ENCODE measurements at regions not wholly inside any gene's neighbourhood (a gene's known extent, or its start where the extent isn't known, plus 50 kb on each side); places are given as distances from the start of the nearest gene placed in this dataset.
"Not testable (repeated sequence)": the region's sequence is repeated elsewhere in the genome, so short reads cannot be mapped to it uniquely, and the experiment has no call there.

GRCh38 chr3:181925841-181926240 lies 214.1 kb downstream of the SOX2 start:
- DNase-seq = not testable (repeated sequence)

- no peak for DNase-seq
Measured at GRCh38 chr3:181929501-181929900, 217.8 kb downstream of the SOX2 start.

DNA sequence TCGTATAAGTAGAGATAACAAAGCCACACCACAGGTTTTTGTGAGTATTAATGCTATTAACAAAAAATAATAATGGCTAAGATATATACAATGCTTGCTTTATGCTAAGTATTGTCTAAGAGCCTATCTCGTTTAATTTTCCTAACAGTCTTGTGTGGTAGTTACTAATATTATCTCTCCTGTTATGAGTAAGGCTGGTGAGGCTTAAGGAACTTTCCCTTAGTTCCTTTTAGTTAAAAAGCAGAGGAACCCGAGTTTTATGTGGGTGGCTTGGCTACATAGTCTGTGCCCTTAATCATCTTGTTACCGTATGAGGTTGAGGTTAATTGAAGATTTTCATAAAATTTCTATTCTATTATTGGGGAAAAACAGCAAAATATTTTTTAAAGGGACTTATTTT lies 218.4 kb downstream of the SOX2 start:
- DNase-seq = no peak

GRCh38 chr3:181932039-181932438 lies 220.3 kb downstream of the SOX2 start:
- no peak for DNase-seq

DNA sequence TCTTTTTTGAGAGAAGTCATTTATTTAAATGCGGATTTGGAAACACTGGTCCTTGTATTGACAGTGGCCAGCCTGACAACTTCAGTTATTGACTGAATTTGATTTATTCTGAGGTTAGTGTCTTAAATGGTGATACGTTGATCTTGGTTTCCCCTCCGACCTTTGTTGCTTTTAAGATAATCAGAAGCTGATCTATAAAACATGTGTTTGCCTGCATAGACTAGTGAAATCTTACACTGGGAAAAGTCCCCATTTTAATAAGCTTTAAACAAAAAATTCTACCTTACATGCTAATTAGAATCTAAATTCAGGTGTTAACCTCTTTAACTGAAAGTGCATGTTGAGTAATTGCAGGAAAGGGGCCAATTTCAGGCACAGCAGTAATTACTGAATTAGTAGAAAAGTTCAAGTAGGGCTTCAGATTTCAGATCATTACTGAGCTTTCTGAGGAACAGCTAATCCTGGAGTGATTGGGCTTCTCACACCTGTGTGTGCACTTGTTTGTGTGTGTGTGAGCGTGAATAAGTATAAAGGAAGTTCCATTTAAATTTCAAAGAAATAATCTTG lies 221.4 kb downstream of the SOX2 start:
- no peak for DNase-seq

DNA sequence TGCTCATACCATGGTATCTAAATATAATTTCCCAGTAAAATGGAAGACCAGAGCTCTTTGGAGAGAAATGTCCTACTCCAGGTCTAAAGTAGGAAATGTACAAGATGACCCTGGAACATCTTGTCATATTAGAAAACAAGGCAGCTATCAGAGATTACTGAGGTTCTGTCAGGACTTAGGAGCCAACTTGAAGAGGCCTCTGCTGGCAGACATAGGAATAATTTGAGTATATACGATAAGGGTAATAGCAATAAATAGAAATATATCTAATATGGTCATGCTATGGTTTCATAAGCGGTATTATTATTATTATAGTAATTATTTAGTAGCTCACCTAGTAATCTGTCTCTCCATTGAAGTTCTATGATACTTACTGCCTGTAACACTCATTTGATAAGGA lies 224.2 kb downstream of the SOX2 start:
- DNase-seq = no peak

- no peak for DNase-seq
Measured at GRCh38 chr3:181936774-181937173, 225.0 kb downstream of the SOX2 start.

GRCh38 chr3:181938580-181938979 lies 226.9 kb downstream of the SOX2 start:
- DNase-seq = not testable (repeated sequence)

- no peak for DNase-seq
Measured at GRCh38 chr3:181940703-181941102, 229.0 kb downstream of the SOX2 start.

DNA sequence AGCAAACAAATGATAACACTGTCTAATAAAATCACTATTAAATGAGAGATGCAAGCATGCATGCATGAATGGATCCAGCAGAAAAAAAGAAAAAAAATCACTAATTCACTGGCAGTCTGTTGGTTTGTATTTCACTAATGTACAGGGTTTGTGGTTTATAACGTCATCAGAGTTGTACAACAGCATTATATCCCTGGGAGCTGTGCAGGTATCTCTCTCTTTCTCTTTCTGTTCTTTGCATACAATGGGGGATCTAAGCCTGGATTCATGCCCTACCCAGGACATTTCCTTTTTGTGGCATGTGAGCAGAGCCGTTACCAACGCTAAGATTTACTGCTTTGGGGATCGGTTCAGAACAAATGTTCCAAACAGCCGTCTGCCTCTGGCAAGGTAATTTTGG lies 229.5 kb downstream of the SOX2 start:
- no peak for DNase-seq

DNA sequence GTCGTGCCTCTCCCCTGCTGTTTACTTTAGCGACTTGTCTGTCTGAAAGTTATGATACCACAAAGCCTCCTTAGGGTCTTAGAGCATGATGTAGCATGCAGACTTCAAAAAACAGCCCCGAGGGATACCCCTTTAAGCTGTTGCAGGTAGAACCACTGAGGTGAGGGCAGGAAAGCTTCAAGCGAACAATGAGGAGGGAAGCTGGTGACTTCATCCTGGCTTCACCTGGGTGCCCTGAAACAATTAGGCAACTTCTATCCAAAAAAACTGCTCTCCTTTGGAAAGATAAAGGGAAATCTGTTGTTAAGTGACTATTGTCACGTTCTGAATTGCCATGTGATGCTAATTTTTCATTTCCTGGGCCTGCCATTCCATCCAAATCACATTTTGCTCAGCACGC lies 231.6 kb downstream of the SOX2 start:
- no peak for DNase-seq

GRCh38 chr3:181947606-181948005 lies 235.9 kb downstream of the SOX2 start:
- no peak for DNase-seq

DNA sequence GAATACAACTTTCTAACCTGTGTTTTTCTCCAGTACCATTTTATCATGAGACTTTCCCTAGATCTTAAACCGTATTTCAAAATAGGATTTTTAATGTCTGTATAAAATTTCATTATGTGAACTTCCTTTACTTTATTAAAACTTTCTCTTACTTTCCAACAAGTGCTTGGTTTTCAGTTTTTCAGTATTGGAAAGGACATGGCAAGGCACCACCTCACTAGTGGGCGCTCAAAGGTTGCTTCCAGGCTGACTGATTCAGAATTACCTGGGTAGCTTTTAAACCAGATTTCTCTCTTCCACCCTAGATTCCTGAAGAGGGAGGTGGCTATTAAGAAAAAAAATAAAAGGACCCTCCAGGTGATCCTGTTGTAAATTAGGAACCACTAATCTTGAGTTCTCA lies 236.6 kb downstream of the SOX2 start:
- DNase-seq = no peak

- no peak for DNase-seq
Measured at GRCh38 chr3:181952221-181952620, 240.5 kb downstream of the SOX2 start.

- no peak for DNase-seq
Measured at GRCh38 chr3:181952929-181953328, 241.2 kb downstream of the SOX2 start.

- DNase-seq = no peak
Measured at GRCh38 chr3:181955566-181955965, 243.8 kb downstream of the SOX2 start.

- no peak for DNase-seq
Measured at GRCh38 chr3:181956122-181956521, 244.4 kb downstream of the SOX2 start.

DNA sequence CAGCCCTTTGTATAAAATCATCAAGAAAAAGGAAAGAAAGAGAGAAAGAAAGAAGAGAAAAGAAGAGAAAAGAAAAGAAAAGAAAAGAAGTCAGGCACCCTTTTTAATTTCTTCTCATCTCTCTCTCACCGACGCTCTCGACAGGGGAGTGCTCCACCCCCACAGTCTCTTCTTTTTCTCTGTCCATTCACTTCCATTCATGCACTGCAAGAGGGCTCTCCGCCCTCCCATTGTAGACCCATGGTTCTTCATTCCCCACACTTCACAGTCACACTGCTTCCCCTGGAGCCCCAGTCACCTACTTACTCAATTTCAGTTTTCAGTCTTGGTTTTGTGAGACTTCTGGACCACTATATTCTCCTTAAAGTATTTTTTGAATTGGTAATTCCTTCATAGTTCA lies 254.7 kb downstream of the SOX2 start:
- no peak for DNase-seq

DNA sequence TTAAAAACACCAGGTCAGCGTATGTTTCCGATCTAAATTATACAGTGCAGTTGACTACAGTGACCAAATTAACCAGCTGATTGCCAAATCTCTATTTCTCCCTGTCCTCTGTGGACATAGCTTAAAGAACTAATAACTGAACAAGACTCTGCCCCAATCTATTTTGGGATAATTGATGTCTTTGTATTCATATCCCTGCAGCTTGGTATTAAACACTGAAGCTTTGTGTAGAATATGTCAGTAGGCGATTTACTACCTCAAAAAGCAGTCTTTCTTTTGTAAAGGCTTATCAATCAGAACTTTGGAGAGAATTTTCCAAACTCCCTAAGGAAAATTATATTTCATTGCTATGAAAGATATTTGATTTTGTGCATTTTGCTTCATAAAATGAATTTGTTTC lies 258.2 kb downstream of the SOX2 start:
- DNase-seq = no peak

- DNase-seq = no peak
Measured at GRCh38 chr3:181971424-181971823, 259.7 kb downstream of the SOX2 start.

DNA sequence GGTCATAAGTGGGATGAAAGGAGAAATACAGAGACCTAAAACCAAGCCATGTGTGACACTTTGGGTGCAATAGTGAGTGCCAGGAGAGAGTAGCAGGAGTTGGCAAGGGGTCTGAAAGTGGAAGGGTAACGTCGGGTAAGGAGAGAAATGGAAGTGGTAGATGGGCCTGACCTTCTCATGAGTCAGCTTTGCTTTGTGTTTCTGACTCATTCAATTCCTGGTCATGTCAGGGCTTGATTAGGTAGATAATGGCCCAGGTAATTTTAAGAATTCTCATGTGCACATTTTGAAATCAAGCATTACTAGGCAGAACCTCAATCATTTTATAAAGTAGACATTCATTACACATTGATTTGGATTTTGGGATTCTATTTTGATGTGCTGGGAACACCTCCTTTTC lies 262.5 kb downstream of the SOX2 start:
- DNase-seq = no peak

- DNase-seq = no peak
Measured at GRCh38 chr3:181976526-181976925, 264.8 kb downstream of the SOX2 start.

- no peak for DNase-seq
Measured at GRCh38 chr3:181985386-181985785, 273.7 kb downstream of the SOX2 start.

- DNase-seq = no peak
Measured at GRCh38 chr3:181987736-181988135, 276.0 kb downstream of the SOX2 start.

GRCh38 chr3:181998828-181999227 lies 287.1 kb downstream of the SOX2 start:
- DNase-seq = no peak

DNA sequence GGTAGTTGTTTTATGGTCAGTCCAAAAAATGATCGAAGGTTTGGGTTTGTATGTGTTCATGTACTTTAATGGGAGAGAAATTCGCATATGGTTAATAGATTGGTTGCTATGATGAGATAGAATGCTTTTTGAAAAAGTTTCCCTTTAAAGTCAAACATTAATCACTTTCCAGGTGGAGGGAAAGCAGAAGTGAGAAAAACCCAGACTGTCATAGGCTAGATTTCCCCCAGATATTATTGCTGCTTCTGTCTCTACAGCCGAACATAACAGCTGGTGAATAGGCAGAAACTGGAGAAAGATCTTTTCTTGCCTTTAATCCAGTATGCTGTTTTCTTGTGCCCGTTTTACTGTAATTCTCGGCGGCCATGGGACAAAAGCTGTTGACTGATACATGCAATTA lies 287.6 kb downstream of the SOX2 start:
- no peak for DNase-seq

Data from DMS 273 treated with DMSO at 0.1 percent for 48 hours (cell line).